Fibroblast of the aortic adventitia (primary cell): ENCODE measurements at regions not wholly inside any gene's neighbourhood (a gene's known extent, or its start where the extent isn't known, plus 50 kb on each side); places are given as distances from the start of the nearest gene placed in this dataset.
"Not testable (repeated sequence)": the region's sequence is repeated elsewhere in the genome, so short reads cannot be mapped to it uniquely, and the experiment has no call there.

Source experiments
- DNase-seq: peaks from one replicate; pipeline ENCODE4 v3.0.0-alpha.2; 2010; ENCODE audit warnings: low read depth
- H3K4me3 ChIP-seq: 2 replicates; pipeline ENCODE4 v1.5.1; 2011; ENCODE audit warnings: low read depth, mild to moderate bottlenecking, control low read depth, low read length, moderate library complexity
- TF ChIP-seq, protein P1 (sequence below): IDR thresholded peaks from 2 replicates; pipeline ENCODE4 v1.5.1; 2011; ENCODE audit warnings: mild to moderate bottlenecking, low read length, control low read depth, inconsistent platforms; ENCODE audit not compliant: insufficient read depth

DNA sequence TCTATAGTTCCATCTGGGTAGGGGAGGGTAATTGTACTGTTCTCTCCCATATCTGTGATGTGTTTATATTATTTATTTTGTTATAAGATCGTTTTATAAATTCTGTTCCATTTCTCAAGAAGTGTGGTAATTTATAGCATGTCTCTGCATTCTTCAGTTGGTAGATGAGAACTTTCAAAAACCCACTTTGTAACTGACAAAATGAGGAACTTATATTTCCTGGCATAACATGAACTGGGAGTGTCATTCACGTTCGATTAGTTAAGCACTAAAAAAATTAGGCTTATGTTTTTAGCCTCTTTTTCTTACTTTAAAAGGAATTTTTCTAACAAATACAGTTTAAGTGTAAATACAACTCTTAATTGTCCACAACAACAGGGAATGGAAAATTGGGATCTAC lies 230.8 kb downstream of the CGGBP1 start:
- DNase-seq = no peak
- H3K4me3 ChIP-seq = no peak overlapping the region
- TF ChIP-seq, protein P1, sequence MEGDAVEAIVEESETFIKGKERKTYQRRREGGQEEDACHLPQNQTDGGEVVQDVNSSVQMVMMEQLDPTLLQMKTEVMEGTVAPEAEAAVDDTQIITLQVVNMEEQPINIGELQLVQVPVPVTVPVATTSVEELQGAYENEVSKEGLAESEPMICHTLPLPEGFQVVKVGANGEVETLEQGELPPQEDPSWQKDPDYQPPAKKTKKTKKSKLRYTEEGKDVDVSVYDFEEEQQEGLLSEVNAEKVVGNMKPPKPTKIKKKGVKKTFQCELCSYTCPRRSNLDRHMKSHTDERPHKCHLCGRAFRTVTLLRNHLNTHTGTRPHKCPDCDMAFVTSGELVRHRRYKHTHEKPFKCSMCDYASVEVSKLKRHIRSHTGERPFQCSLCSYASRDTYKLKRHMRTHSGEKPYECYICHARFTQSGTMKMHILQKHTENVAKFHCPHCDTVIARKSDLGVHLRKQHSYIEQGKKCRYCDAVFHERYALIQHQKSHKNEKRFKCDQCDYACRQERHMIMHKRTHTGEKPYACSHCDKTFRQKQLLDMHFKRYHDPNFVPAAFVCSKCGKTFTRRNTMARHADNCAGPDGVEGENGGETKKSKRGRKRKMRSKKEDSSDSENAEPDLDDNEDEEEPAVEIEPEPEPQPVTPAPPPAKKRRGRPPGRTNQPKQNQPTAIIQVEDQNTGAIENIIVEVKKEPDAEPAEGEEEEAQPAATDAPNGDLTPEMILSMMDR = no peak

DNA sequence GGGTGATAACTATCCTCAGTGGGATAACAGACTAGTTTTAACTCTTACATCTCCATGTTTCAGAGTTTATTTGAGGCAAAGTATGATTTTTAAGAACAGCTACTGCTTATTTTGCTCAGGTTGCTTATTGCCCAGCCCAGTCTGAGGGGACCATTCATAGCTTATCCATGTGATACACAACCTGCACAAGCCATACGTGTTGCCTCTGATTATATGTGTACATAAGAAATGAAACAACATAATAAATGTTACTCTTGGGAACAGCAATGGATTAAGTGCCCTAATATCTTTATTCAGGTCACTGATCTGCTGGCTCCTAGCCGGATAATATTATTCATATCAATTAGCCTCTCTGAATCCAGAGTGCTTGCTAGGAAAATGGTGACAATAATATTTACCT lies 236.2 kb downstream of the CGGBP1 start:
- no peak overlapping the region for H3K4me3 ChIP-seq
- TF ChIP-seq, protein P1 = no peak
- no peak for DNase-seq

DNA sequence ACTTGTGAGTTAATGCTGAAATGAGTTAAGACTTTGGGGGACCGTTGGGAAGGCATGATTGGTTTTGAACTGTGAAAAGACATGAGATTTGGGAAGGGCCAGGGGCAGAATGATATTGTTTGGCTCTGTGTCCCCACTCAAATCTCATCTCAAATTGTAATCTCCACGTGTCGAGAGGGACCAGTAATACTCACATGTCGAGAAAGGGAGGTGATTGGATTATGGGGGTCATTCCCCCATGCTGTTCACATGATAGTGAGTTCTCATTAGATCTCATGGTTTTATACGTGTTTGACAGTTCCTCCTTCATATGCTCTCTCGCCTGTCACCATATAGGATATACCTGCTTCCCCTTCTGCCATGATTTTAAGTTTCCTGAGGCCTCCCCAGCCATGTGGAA lies 245.3 kb downstream of the CGGBP1 start:
- H3K4me3 ChIP-seq, DNase-seq: not testable (repeated sequence)

DNA sequence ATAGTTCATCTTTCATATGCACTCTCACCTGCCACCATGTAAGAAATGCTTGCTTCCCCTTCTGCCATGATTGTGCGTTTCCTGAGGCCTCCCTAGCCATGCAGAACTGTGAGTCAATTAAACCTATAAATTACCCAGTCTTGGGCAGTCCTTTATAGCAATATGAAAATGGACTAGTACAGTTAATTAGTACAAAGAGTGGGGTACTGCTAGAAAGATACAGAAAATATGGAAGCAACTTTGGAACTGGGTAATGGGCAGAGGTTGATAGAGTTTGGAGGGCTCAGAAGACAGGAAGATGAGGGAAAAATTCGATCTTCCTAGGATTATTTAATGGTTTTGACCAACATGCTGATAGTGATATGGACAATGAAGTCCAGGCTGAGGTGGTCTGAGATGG lies 246.9 kb downstream of the CGGBP1 start:
- no peak for DNase-seq
- TF ChIP-seq, protein P1 = no peak
- H3K4me3 ChIP-seq = no peak overlapping the region

DNA sequence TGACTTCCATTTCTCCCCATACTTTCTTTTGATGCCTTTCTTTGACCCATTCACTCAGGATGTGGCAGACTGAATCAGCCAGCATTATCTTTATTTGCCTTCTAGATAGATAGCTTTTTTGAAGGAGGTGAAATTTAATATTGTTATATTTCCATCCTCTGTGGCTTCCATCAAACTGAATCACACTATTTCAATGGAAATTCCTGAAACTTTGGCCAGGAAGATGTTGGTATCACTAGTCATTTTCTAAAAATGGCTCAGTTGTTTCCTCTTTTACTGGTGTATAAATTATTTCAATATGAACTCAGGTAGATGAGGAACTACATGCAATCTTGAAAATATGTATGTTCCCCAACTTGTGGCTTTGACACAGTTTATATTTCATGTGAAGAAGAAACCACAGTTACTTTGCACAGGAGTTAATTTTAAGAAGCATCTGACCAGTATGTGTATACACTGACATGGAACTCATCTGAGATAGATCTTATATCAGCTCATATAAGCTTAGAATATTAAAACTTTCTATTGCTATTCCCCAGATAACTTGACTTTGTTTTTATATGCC lies 248.3 kb downstream of the CGGBP1 start:
- TF ChIP-seq, protein P1 = no peak
- DNase-seq = peak; percentile 67
- no peak overlapping the region for H3K4me3 ChIP-seq

DNA sequence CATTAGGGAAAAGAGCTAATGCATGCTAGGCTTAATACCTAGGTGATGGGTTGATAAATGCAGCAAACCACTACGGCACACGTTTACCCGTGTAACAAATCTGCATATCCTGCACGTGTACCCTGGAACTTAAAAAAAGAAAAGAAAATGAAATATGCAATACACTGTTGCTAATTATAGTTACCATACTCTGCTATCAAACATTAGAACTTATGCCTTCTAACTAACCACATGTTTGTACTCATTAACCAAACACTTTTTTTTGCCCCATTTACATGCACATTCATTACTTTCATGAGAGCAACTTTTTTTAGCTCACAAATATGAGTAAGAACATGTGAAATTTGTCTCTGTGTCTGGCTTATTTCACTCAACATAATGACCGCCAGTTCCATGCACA lies 253.1 kb downstream of the CGGBP1 start:
- H3K4me3 ChIP-seq = no peak overlapping the region
- TF ChIP-seq, protein P1 = no peak
- no peak for DNase-seq

DNA sequence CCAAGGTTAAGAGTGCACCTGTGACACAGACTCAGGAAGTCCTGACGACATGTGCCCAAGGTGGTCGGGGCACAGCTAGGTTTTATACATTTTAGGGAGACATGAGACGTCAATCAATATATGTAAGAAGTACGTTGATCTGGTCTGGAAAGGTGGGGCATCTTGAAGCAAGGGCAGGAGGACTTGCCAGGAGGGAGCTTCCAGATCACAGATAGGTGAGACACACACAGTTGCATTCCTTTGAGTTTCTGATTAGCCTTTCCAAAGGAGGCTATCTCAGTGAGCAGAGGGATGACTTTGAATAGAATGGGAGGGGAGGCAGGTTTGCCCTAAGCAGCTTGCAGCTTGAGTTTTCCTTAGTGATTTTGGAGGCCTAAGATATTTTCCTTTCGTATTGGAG lies 257.4 kb downstream of the CGGBP1 start:
- TF ChIP-seq, protein P1 = no peak
- no peak for DNase-seq
- H3K4me3 ChIP-seq = no peak overlapping the region

DNA sequence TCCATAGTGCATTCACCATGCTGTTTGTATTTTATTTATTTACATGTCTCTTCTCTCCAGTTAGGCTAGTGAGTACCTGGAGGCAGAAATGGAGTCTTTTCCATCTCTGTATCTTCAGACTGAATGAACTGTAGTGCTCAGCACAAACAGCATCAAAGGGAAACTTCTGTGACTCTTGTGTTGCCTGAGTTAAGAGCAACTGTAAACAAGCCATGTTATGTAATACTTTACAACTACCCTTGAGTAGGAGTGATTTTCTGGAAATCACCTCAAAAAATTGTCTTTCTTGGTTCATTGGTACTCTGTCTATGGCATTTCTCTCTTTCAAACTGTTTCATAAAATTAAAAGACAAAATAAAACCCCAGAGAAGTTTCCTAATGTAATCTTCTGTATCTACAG lies 258.3 kb downstream of the CGGBP1 start:
- DNase-seq = no peak
- TF ChIP-seq, protein P1 = no peak

More for the DNA sequence above, 258.3 kb downstream of the CGGBP1 start:
- no peak overlapping the region for H3K4me3 ChIP-seq
